GM12878 (cell line): ENCODE measurements at regions not wholly inside any gene's neighbourhood (a gene's known extent, or its start where the extent isn't known, plus 50 kb on each side); places are given as distances from the start of the nearest gene placed in this dataset.

Experiments
- ATAC-seq: fragments of 200-7000 bp; cut with Tn5 transposase; 3 replicates; pipeline ENCODE4 v1.9.1; 2020; ENCODE audit warnings: mild to moderate bottlenecking, moderate library complexity
- BruUV-seq: library from RNA; stranded (reverse); fragments of 400-500 nt; replicated peaks from 2 replicates; lab custom pipeline; 2021; lab: Mats Ljungman, UMichigan
- CTCF ChIA-PET: fragments of 300-600 bp; sonication (Branson Sonifier 250); formaldehyde crosslinking; extraction: SDS; loops from one replicate; lab custom pipeline; 2021; ENCODE audit warnings: inconsistent platforms; lab: Yijun Ruan, JAX
- POLR2A ChIA-PET: fragments of 350-600 bp; formaldehyde crosslinking; extraction: SDS; loops from one replicate; lab custom pipeline; 2021; ENCODE audit warnings: inconsistent platforms; lab: Charles Lee
- RAD21 ChIA-PET: fragments of 300-600 bp; sonication (Branson Sonifier 250); formaldehyde crosslinking; loops from one replicate; lab custom pipeline; 2023; ENCODE audit warnings: antibody characterized with exemption; ENCODE audit not compliant: unreplicated experiment; lab: Charles Lee
- SMC1A ChIA-PET: fragments of 300-600 bp; sonication (Branson Sonifier 250); formaldehyde crosslinking; loops from one replicate; lab custom pipeline; 2023; ENCODE audit not compliant: unreplicated experiment, uncharacterized antibody; lab: Charles Lee
- DNase-seq: peaks from one replicate; pipeline ENCODE4 v3.0.0-alpha.2; 2011; ENCODE audit warnings: low read depth, low spot score
- FAIRE-seq: peaks from 3 replicates; lab custom pipeline; 2011; peaks lifted over from hg19 to GRCh38; lab: Jason Lieb, UNC
- H2AFZ ChIP-seq: 2 replicates; pipeline ENCODE4 v1.6.0; 2011; ENCODE audit warnings: low read depth, low read length, control low read depth; ENCODE audit not compliant: control insufficient read depth
- H3K27ac ChIP-seq: 2 replicates; pipeline ENCODE4 v1.5.1; 2011; ENCODE audit warnings: control low read depth; ENCODE audit not compliant: control insufficient read depth, insufficient read depth
- H3K27me3 ChIP-seq, 2 experiments: replicated peaks in 1 of 2; 2 replicates each; pipeline versions ENCODE4 v1.6.0 to v1.6.1; 2011; ENCODE audit warnings: low read length in 1 of 2; ENCODE audit not compliant: control insufficient read depth in 2 of 2, insufficient read depth in 2 of 2
- H3K36me3 ChIP-seq, 2 experiments: 2 replicates each; pipeline ENCODE4 v1.5.1; 2011; ENCODE audit warnings: low read length in 1 of 2; ENCODE audit not compliant: control insufficient read depth in 2 of 2, insufficient read depth in 2 of 2
- H3K4me1 ChIP-seq: 2 replicates; pipeline ENCODE4 v1.6.1; 2011; ENCODE audit warnings: mild to moderate bottlenecking, low read length, moderate library complexity, mixed read lengths; ENCODE audit not compliant: control insufficient read depth, insufficient read depth
- H3K4me2 ChIP-seq: 2 replicates; pipeline ENCODE4 v1.6.0; 2011; ENCODE audit warnings: control low read depth; ENCODE audit not compliant: control insufficient read depth, insufficient read depth
- H3K4me3 ChIP-seq: fragments of 200-600 bp; sonication (generic); 2 replicates; pipeline ENCODE4 v1.5.1; 2016
- H3K79me2 ChIP-seq: 2 replicates; pipeline ENCODE4 v1.6.0; 2011; ENCODE audit warnings: low read length; ENCODE audit not compliant: control insufficient read depth, insufficient read depth
- H3K9ac ChIP-seq: 2 replicates; pipeline ENCODE4 v1.8.0; 2011; ENCODE audit warnings: low read length, control low read depth, mixed read lengths; ENCODE audit not compliant: control insufficient read depth, insufficient read depth
- H3K9me3 ChIP-seq: replicated peaks from 3 replicates; pipeline ENCODE4 v1.5.1; 2011; ENCODE audit warnings: mild to moderate bottlenecking, low read length; ENCODE audit not compliant: control insufficient read depth, insufficient read depth
- H4K20me1 ChIP-seq: 2 replicates; pipeline ENCODE4 v1.6.0; 2011; ENCODE audit not compliant: control insufficient read depth, insufficient read depth
- ASH2L ChIP-seq: fragments of 300-600, 200-600 bp; sonication (generic); IDR thresholded peaks from 2 replicates; pipeline ENCODE4 v1.6.1; 2017; ENCODE audit warnings: low read depth, mild to moderate bottlenecking, borderline replicate concordance
- CHD4 ChIP-seq: fragments of 200-600 bp; sonication (generic); IDR thresholded peaks from 2 replicates; pipeline ENCODE4 v1.6.1; 2016; ENCODE audit warnings: mild to moderate bottlenecking
- CREB1 ChIP-seq: IDR thresholded peaks from 2 replicates; pipeline ENCODE4 v1.6.1; 2012; ENCODE audit warnings: low read depth, mild to moderate bottlenecking, inconsistent platforms
- EP300 ChIP-seq, 2 experiments: fragments of 150-350 bp in 1 of 2; IDR thresholded peaks; 2 replicates each; pipeline ENCODE4 v1.6.1; 2011 to 2012; ENCODE audit warnings: low read depth in 2 of 2, low read length in 2 of 2, borderline replicate concordance in 1 of 2, improper control_type of control experiment in 1 of 2, inconsistent platforms in 1 of 2; ENCODE audit not compliant: control insufficient read depth in 1 of 2
- FOXM1 ChIP-seq: IDR thresholded peaks from 2 replicates; pipeline ENCODE4 v1.6.1; 2012; ENCODE audit warnings: low read depth, mild to moderate bottlenecking, inconsistent platforms, low read length, moderate library complexity
- GABPA ChIP-seq: IDR thresholded peaks from 2 replicates; pipeline ENCODE4 v1.6.1; 2014; ENCODE audit warnings: antibody characterized with exemption, low read depth, mild to moderate bottlenecking, inconsistent platforms
- POLR2AphosphoS5 ChIP-seq: IDR thresholded peaks from 2 replicates; pipeline ENCODE4 v1.6.1; 2011; ENCODE audit warnings: mild to moderate bottlenecking, low read length, inconsistent platforms
- RAD21 ChIP-seq: IDR thresholded peaks from 2 replicates; pipeline ENCODE4 v1.6.1; 2011; ENCODE audit warnings: mild to moderate bottlenecking, low read depth, low read length, moderate library complexity; ENCODE audit not compliant: insufficient read depth
- SMARCA5 ChIP-seq: fragments of 450-650 bp; IDR thresholded peaks from 2 replicates; pipeline ENCODE4 v1.6.1; 2017; ENCODE audit warnings: mild to moderate bottlenecking
- SPI1 ChIP-seq: IDR thresholded peaks from 2 replicates; pipeline ENCODE4 v1.6.1; 2011; ENCODE audit warnings: low read depth, mild to moderate bottlenecking, low read length, moderate library complexity, borderline replicate concordance; ENCODE audit not compliant: insufficient read depth
- SUZ12 ChIP-seq: fragments of 200-600 bp; sonication (generic); IDR thresholded peaks from one replicate; pipeline ENCODE4 v1.6.1; 2018; ENCODE audit warnings: antibody characterized with exemption, mild to moderate bottlenecking; ENCODE audit not compliant: unreplicated experiment
- WRNIP1 ChIP-seq: IDR thresholded peaks from 2 replicates; pipeline ENCODE4 v1.6.1; 2011; ENCODE audit warnings: low read depth, low read length, improper control_type of control experiment, borderline replicate concordance
- YBX1 ChIP-seq: fragments of 450-650 bp; IDR thresholded peaks from 2 replicates; pipeline ENCODE4 v1.6.1; 2016; ENCODE audit warnings: antibody characterized with exemption
- ZNF274 ChIP-seq: IDR thresholded peaks from one replicate; pipeline ENCODE4 v1.8.0; 2011; ENCODE audit not compliant: insufficient read length, insufficient read depth
- WGBS: methylation state at CpG from one replicate; pipeline ENCODE4 v1.1.6; 2016; ENCODE audit warnings: low lambda C conversion rate; ENCODE audit not compliant: insufficient replicate concordance, insufficient coverage; ENCODE audit errors: missing lambda C conversion rate; 5-methylcytosine and 5-hydroxymethylcytosine counted together
- in situ Hi-C: fragments of 300-500 bp; cut with MboI; formaldehyde crosslinking; loops from 9 replicates; pipeline ENCODE4 v1.14.3; 2018; ENCODE audit warnings: mixed read lengths
- intact Hi-C: fragments of 100-400 bp; cut with micrococcal nuclease; formaldehyde crosslinking; loops from one replicate; pipeline ENCODE4 v1.14.2; 2022; ENCODE audit not compliant: unreplicated experiment
- TF ChIP-seq, protein P1 (sequence below): fragments of 450-650 bp; IDR thresholded peaks from 2 replicates; pipeline ENCODE4 v1.6.1; 2017; ENCODE audit warnings: mild to moderate bottlenecking, low read depth, inconsistent platforms; ENCODE audit not compliant: poor library complexity, severe bottlenecking
- TF ChIP-seq, protein P2 (sequence below): IDR thresholded peaks from 2 replicates; pipeline ENCODE4 v1.6.1; 2012; ENCODE audit warnings: low read depth, low read length, improper control_type of control experiment
- TF ChIP-seq, protein P3 (sequence below): fragments of 450-650 bp; IDR thresholded peaks from 2 replicates; pipeline ENCODE4 v1.6.1; 2017; ENCODE audit warnings: low read depth, mild to moderate bottlenecking, moderate library complexity

DNA sequence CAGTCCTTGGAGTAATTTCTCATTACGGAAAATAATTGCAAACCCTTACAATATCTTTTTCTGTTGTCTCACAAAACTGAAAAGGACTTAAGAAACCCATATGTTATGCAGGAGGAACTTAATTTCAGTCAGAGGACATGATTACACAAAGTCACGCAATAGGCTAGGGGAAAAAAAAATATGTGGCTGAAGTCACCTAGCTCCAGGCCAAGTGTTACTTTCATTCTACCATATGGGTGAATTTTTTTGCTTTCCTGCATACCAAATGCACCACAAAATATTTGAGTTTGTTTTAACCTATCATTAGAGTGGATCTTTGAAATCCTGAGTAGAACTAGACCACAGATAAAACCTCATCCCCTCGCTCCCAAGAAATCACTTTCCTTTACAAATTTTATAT is 523.5 kb downstream of the CAAP1 start (continued):
- TF ChIP-seq, protein P1, sequence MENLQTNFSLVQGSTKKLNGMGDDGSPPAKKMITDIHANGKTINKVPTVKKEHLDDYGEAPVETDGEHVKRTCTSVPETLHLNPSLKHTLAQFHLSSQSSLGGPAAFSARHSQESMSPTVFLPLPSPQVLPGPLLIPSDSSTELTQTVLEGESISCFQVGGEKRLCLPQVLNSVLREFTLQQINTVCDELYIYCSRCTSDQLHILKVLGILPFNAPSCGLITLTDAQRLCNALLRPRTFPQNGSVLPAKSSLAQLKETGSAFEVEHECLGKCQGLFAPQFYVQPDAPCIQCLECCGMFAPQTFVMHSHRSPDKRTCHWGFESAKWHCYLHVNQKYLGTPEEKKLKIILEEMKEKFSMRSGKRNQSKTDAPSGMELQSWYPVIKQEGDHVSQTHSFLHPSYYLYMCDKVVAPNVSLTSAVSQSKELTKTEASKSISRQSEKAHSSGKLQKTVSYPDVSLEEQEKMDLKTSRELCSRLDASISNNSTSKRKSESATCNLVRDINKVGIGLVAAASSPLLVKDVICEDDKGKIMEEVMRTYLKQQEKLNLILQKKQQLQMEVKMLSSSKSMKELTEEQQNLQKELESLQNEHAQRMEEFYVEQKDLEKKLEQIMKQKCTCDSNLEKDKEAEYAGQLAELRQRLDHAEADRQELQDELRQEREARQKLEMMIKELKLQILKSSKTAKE, result no peak
- TF ChIP-seq POLR2AphosphoS5, result no peak
- TF ChIP-seq YBX1, result no peak
- TF ChIP-seq, all 136 proteins: peak for 0

DNA sequence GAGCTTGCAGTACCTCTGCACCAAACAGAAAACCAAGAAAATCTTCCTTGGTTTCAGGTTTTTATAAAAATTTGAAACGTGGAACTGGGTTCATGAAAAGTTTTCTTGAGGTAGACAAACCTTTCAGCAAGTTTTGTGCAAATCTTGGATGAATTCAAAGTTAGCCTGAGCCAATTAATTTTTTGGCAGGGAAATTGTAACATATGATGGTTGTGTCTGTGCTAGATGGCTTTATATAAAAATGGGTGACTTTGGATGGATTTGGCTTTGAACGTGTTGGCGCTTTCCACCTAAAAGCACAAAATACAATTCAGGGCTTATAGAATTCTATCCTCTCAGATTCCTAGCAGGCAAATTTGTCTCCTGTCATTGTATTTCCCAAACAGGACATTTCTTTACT is 524.4 kb downstream of the CAAP1 start:
- ATAC-seq, result no peak
- no peaks in the 10 kb centered on the region for H4K20me1 ChIP-seq
- WGBS, result 29% methylated on average over 3 of the region's 3 CpGs
- no peaks in the 10 kb centered on the region for H3K4me1 ChIP-seq
- no peak overlapping the region for H3K27ac ChIP-seq
- intact Hi-C loops, result no loop called here
- no peak for FAIRE-seq
- H3K4me3 ChIP-seq, result no peak overlapping the region
- H3K9me3 ChIP-seq, result no peaks in the 10 kb centered on the region
- H3K79me2 ChIP-seq, result no peaks in the 10 kb centered on the region
- H3K9ac ChIP-seq, result no peak overlapping the region
- ChIA-PET CTCF (no interaction called here), SMC1A (no interaction called here), RAD21 (no interaction called here), POLR2A (no interaction called here)
- no peak for DNase-seq
- TF ChIP-seq SPI1 (no peak), SMARCA5 (no peak), ASH2L (no peak), CREB1 (no peak), ZNF274 (no peak), FOXM1 (no peak), EP300 (IDR thresholded peaks at IDR 0.05; ENCODE audit: borderline replicate concordance in 1 of 2, control insufficient read depth in 1 of 2, low read depth in 2 of 2, low read length in 2 of 2) (no peak), RAD21 (no peak), GABPA (no peak), WRNIP1 (no peak), SUZ12 (no peak), CHD4 (no peak)
- TF ChIP-seq, protein P2, sequence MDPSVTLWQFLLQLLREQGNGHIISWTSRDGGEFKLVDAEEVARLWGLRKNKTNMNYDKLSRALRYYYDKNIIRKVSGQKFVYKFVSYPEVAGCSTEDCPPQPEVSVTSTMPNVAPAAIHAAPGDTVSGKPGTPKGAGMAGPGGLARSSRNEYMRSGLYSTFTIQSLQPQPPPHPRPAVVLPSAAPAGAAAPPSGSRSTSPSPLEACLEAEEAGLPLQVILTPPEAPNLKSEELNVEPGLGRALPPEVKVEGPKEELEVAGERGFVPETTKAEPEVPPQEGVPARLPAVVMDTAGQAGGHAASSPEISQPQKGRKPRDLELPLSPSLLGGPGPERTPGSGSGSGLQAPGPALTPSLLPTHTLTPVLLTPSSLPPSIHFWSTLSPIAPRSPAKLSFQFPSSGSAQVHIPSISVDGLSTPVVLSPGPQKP, result no peak
- TF ChIP-seq, protein P3, sequence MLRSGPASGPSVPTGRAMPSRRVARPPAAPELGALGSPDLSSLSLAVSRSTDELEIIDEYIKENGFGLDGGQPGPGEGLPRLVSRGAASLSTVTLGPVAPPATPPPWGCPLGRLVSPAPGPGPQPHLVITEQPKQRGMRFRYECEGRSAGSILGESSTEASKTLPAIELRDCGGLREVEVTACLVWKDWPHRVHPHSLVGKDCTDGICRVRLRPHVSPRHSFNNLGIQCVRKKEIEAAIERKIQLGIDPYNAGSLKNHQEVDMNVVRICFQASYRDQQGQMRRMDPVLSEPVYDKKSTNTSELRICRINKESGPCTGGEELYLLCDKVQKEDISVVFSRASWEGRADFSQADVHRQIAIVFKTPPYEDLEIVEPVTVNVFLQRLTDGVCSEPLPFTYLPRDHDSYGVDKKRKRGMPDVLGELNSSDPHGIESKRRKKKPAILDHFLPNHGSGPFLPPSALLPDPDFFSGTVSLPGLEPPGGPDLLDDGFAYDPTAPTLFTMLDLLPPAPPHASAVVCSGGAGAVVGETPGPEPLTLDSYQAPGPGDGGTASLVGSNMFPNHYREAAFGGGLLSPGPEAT, result no peak
- no TSS peak for BruUV-seq
- H3K4me2 ChIP-seq, result no peak overlapping the region
- no peak overlapping the region for H2AFZ ChIP-seq
- in situ Hi-C loops, result no loop called here
- no peaks in the 10 kb centered on the region for H3K36me3 ChIP-seq
- no peaks in the 10 kb centered on the region for H3K27me3 ChIP-seq
